Stimulated activated memory B cell treated with anti-CD40 and anti-IgM and Interleukin-4, amounts not matched to agents 10 μg/mL and 1 μg/mL and 100 μg/mL, for 72 hours (primary cell): ENCODE measurements at regions not wholly inside any gene's neighbourhood (a gene's known extent, or its start where the extent isn't known, plus 50 kb on each side); places are given as distances from the start of the nearest gene placed in this dataset.
"Not testable (repeated sequence)": the region's sequence is repeated elsewhere in the genome, so short reads cannot be mapped to it uniquely, and the experiment has no call there.

Experiments
- ATAC-seq: fragments of 150-1000 bp; cut with Tn5 transposase; 2 replicates; pipeline ENCODE4 v1.10.0; 2021
- H3K27ac Mint-ChIP-seq: one replicate; pipeline ENCODE4 v1.8.0; 2022; ENCODE audit warnings: mild to moderate bottlenecking, mixed read lengths
- H3K27me3 Mint-ChIP-seq: one replicate; pipeline ENCODE4 v1.8.0; 2022; ENCODE audit warnings: mixed read lengths
- H3K36me3 Mint-ChIP-seq: one replicate; pipeline ENCODE4 v1.8.0; 2022; ENCODE audit warnings: mixed read lengths
- H3K4me1 Mint-ChIP-seq: one replicate; pipeline ENCODE4 v1.8.0; 2022; ENCODE audit warnings: mixed read lengths
- H3K4me3 Mint-ChIP-seq: one replicate; pipeline ENCODE4 v1.8.0; 2022; ENCODE audit warnings: mild to moderate bottlenecking, moderate library complexity, mixed read lengths
- H3K9me3 Mint-ChIP-seq: one replicate; pipeline ENCODE4 v1.8.0; 2022; ENCODE audit warnings: mixed read lengths

DNA sequence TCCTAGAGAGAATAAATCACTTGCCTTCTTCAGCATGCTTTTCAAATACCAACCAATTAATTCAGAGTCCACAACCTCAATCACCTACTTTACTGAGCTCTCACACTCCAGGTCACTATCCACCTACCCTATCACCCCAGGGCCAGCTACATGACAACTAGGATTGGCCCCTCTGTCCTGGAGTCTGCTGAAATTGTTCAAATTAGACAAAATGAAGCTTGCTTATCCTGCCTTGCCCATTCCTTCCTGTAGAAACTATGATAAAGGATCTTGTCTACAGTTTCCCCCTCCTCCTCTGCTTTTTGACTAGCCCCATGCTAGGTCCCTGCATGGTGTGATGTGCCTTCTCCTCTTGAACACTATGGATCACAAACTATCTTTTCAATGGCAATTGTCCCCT, 94.5 kb downstream of the JRKL start:
- Mint-ChIP-seq H3K27ac (no peak overlapping the region), H3K9me3 (no peaks in the 10 kb centered on the region), H3K27me3 (peaks cover 46% of the 10 kb centered on the region), H3K4me1 (no peaks in the 10 kb centered on the region), H3K36me3 (no peaks in the 10 kb centered on the region), H3K4me3 (no peak overlapping the region)
- no peak for ATAC-seq

DNA sequence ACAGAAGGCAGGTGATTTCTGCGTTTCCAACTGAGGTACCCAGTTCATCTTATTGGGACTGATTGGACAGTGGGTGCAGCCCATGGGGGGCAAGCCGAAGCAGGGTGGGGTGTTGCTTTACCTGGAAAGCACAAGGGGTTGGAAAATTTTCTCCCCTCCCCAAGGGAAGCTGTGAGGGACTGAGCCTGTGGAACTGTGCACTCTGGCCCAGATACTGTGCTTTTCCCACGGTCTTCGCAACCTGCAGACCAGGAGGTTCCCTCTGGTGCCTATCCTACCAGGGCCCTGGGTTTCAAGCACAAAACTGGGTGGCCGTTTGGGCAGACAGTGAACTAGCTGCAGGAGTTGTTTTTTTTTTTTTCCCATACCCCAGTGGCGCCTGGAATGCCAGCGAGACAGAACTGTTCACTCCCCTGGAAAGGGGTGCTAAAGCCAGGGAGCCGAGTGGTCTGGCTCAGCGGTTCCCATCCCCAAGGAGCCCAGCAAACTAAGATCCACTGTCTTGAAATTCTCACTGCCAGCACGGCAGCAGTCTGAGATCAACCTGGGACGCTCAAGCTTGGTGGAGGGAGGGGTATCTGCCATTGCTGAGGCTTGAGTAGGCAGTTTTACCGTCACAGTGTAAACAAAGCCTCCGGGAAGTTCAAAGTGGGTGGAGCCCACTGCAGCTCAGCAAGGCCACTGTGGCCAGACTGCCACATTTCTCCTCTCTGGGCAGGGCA, 97.2 kb downstream of the JRKL start:
- ATAC-seq: no peak
- no peaks in the 10 kb centered on the region for H3K4me1 Mint-ChIP-seq
- no peaks in the 10 kb centered on the region for H3K36me3 Mint-ChIP-seq
- H3K27me3 Mint-ChIP-seq: peaks cover 47% of the 10 kb centered on the region
- no peaks in the 10 kb centered on the region for H3K9me3 Mint-ChIP-seq
- H3K4me3 Mint-ChIP-seq: no peak overlapping the region
- no peak overlapping the region for H3K27ac Mint-ChIP-seq

DNA sequence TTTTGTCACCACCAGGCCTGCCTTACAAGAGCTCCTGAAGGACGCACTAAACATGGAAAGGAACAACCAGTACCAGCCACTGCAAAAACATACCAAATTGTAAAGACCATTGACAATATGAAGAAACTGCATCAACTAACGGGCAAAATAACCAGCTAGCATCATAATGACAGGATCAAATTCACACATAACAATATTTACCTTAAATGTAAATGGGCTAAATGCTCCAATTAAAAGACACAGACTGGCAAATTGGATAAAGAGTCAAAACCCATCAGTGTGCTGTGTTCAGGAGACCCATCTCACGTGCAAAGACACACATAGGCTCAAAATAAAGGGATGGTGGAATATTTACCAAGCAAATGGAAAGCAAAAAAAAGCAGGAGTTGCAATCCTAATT, 99.1 kb downstream of the JRKL start:
- peaks cover 36% of the 10 kb centered on the region for H3K27me3 Mint-ChIP-seq
- H3K9me3 Mint-ChIP-seq, H3K4me1 Mint-ChIP-seq: not testable (repeated sequence)

DNA sequence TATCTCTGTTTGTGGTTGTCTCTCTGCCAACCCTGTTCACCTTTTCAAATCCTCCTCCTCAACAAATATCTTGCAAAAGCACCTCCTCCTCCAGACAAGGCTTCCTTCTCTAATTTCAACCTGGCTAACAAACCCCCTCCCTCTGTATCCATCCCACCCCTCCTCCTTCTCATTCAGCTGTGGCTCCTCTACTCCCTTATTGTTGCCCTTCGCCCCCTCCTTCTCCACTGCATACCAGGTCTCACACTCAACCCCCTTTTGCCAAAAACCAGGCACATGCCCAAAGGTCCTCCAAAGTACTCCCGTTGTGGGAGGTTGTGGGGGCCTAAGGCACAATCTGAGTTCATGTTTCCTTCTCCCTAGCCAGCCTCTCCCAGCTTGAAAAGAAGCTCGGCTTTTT, 110.6 kb downstream of the JRKL start:
- Mint-ChIP-seq H3K27ac (no peak overlapping the region), H3K4me1 (no peaks in the 10 kb centered on the region), H3K36me3 (no peaks in the 10 kb centered on the region), H3K27me3 (peaks cover 8% of the 10 kb centered on the region), H3K4me3 (no peak overlapping the region), H3K9me3 (peaks cover 3% of the 10 kb centered on the region)
- ATAC-seq: no peak

More for the DNA sequence above, 99.1 kb downstream of the JRKL start:
- not testable (repeated sequence) for H3K27ac Mint-ChIP-seq, ATAC-seq, H3K4me3 Mint-ChIP-seq, H3K36me3 Mint-ChIP-seq

DNA sequence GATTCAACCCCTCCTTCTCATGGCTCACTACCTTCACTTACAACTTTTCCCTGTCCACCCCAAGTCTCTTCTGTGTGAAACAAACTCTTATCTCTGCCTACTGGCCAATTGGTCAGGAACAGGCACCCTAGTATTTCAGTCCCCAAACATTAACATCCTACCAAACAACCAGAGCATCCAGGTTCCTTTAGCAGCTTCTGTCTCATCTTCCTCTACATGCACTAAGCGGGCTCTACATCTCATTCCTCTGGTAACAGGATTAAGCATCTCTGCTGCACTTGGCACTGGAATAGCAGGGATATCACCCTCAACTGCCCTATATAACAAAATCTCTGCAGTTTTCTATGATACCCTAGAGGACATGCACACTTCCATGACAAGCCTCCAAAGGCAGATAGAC, 116.2 kb downstream of the JRKL start:
- H3K36me3 Mint-ChIP-seq: no peaks in the 10 kb centered on the region
- H3K9me3 Mint-ChIP-seq: no peaks in the 10 kb centered on the region
- no peak overlapping the region for H3K4me3 Mint-ChIP-seq
- no peak for ATAC-seq
- H3K27ac Mint-ChIP-seq: no peak overlapping the region
- H3K4me1 Mint-ChIP-seq: no peaks in the 10 kb centered on the region
- H3K27me3 Mint-ChIP-seq: no peaks in the 10 kb centered on the region

DNA sequence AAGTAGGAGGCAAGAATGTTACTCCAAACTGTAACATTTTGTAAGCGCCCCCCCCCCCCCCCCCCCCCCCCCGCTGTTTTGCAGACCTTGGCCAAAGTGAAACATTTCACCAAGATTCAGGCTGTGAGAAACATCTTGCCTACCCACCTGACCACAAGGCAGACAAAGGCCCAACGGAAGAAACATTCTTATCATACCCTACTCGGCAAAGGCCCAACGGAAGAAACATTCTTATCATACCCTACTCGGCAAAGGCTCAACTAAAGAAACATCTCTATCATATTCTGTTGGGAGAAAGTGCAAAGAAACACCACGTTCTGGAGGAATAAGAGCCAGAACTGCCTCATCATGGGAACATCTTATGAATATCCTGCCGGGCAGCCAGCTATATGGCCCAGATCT, 117.1 kb downstream of the JRKL start:
- Mint-ChIP-seq H3K27ac (no peak overlapping the region), H3K4me3 (no peak overlapping the region), H3K27me3 (no peaks in the 10 kb centered on the region), H3K4me1 (no peaks in the 10 kb centered on the region), H3K9me3 (no peaks in the 10 kb centered on the region), H3K36me3 (no peaks in the 10 kb centered on the region)
- ATAC-seq: no peak

DNA sequence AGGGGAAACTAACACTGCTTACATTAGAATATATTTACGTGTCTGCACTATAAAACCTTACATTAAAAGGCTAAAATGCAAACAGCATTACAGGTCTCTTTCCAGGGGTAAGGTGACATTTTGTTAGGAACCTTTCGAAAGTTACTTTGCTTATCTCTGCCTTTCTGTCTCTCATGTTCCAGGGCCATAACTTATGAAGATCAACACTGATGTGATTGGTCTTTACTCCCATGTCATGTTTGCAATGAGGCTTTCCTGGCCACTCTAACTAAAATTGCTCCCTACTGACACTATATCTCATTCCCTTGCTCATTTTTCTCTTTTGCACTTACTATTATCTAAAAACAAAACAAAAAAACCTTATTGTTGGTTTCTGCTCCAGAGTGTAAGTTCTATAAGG, 119.0 kb downstream of the JRKL start:
- Mint-ChIP-seq H3K4me1 (no peaks in the 10 kb centered on the region), H3K27ac (no peak overlapping the region), H3K36me3 (no peaks in the 10 kb centered on the region), H3K9me3 (no peaks in the 10 kb centered on the region), H3K4me3 (no peak overlapping the region), H3K27me3 (no peaks in the 10 kb centered on the region)
- ATAC-seq: no peak

DNA sequence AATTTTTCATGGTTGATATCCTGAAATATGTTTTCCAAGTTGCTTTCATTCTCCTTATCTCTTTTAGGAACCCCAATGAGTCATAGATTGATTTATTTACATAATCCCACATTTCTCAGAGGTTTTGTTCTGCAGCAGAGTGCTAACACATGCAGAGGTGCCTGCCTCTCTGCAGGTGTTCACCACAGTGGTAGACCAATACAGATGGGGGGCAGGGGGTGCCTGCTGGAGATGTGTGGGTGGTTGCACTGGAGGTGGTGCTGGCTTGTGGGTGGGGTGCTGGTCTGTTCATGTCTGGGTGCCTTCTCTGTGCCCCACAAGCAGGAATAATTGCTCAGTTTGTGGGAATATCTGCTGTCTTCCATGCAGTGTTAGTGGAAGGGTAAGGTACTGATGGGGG, 131.1 kb downstream of the JRKL start:
- H3K9me3 Mint-ChIP-seq: no peaks in the 10 kb centered on the region
- peaks cover 23% of the 10 kb centered on the region for H3K27me3 Mint-ChIP-seq
- H3K27ac Mint-ChIP-seq: no peak overlapping the region
- no peaks in the 10 kb centered on the region for H3K36me3 Mint-ChIP-seq
- no peak overlapping the region for H3K4me3 Mint-ChIP-seq
- ATAC-seq: no peak
- no peaks in the 10 kb centered on the region for H3K4me1 Mint-ChIP-seq

DNA sequence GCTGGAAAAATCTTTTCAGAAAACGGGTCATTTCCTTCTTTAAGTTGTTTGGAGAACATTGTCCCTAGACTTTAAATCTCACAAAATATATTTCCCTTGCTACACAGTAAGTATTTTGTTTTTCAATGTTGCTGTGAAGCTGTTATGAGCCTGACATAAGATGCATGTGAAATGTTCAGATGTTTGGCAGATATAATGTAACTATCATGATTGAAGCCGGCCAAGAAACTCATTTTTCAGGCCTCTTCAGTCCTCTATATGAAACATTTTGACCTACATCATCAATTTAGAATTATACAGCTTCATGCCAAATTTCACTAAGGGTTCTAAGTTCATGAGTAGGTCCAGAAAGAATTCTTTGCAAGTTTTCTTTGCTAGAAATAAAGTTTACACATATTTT, 133.8 kb downstream of the JRKL start:
- Mint-ChIP-seq H3K9me3 (peaks cover 2% of the 10 kb centered on the region), H3K27me3 (peaks cover 44% of the 10 kb centered on the region), H3K4me3 (no peak overlapping the region), H3K27ac (no peak overlapping the region), H3K36me3 (no peaks in the 10 kb centered on the region), H3K4me1 (no peaks in the 10 kb centered on the region)
- ATAC-seq: no peak

DNA sequence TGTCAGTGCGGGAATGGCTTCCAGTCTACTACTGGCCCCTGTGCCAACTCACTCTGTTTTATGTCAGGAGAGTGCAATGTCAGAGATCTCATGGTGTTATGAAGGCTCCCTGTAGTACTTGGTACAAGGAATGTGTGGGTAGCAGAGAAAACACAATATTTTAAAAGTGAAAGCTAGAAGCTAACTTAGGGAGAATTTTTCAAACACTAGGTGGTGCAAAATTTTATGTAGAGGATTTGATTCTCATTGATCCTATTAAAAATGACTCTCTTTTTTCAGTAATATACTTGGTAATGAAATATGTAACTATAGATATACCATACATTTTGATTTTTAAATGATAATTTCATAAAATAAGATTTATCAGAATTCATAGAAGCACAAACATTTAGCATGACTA, 134.7 kb downstream of the JRKL start:
- H3K4me1 Mint-ChIP-seq: no peaks in the 10 kb centered on the region
- peaks cover 6% of the 10 kb centered on the region for H3K9me3 Mint-ChIP-seq
- no peak for ATAC-seq
- no peaks in the 10 kb centered on the region for H3K36me3 Mint-ChIP-seq
- H3K27ac Mint-ChIP-seq: no peak overlapping the region
- H3K27me3 Mint-ChIP-seq: peaks cover 45% of the 10 kb centered on the region
- no peak overlapping the region for H3K4me3 Mint-ChIP-seq

DNA sequence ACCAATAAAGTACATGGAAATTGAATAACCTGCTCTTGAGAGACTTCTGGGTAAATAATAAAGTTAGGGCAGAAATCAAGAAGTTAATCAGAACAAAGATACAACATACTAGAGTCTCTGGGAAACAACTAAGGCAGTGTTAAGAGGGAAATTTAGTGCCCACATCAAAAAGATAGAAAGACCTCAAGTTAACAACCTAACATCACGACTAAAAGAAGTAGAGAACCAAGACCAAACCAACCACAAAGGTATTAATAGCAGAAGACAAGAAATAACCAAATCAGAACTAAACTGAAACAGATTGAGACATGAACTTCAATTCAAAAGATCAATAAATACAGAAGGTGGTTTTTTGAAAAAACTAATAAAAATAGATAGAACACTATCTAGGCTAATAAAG, 140.7 kb downstream of the JRKL start:
- no peak overlapping the region for H3K27ac Mint-ChIP-seq
- no peak for ATAC-seq
- peaks cover 33% of the 10 kb centered on the region for H3K27me3 Mint-ChIP-seq
- no peaks in the 10 kb centered on the region for H3K36me3 Mint-ChIP-seq
- H3K4me3 Mint-ChIP-seq: no peak overlapping the region
- no peaks in the 10 kb centered on the region for H3K4me1 Mint-ChIP-seq
- H3K9me3 Mint-ChIP-seq: peaks cover 11% of the 10 kb centered on the region

DNA sequence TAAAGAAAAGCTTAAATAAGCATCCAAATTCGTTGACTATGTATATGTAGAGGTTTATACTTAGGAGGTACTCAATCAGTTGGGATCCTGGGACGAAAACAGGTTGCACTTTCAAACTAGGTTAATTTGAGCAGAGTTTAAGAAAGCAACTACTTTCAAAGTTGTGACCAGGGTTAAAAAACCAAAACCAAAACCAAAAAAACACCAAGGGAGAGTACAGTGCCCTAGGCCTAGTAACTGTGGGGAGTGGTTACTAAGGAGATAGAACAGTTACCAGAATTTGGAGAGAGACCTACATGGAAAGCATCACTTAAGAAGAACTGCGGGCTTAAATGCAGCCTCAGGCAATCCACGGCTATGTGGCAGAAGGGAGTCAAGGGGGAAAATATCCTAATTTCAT, 148.3 kb downstream of the JRKL start:
- H3K36me3 Mint-ChIP-seq: no peaks in the 10 kb centered on the region
- H3K27me3 Mint-ChIP-seq: peaks cover 11% of the 10 kb centered on the region
- no peaks in the 10 kb centered on the region for H3K4me1 Mint-ChIP-seq
- no peak for ATAC-seq
- no peaks in the 10 kb centered on the region for H3K9me3 Mint-ChIP-seq
- no peak overlapping the region for H3K4me3 Mint-ChIP-seq
- no peak overlapping the region for H3K27ac Mint-ChIP-seq

DNA sequence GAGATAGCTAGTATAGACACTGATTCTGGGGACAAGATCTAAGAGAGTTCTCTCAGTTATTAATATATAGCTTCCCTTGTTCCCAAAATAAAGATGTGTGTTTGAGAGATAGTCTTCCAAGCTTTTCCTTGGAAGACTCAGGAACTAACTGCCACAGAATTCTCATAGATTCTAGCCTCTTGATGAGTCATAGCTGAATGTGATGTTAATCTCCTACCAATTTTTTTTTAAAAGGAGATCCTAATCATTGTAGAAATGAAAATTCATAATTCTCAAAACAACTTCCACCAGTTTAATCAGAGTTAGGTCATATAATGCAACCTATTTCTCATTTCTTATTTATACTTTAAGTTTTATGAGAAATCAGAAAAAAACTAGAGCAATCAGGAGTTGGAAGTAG, 148.8 kb downstream of the JRKL start:
- ATAC-seq: no peak
- no peaks in the 10 kb centered on the region for H3K36me3 Mint-ChIP-seq
- no peak overlapping the region for H3K27ac Mint-ChIP-seq
- H3K9me3 Mint-ChIP-seq: no peaks in the 10 kb centered on the region
- H3K4me3 Mint-ChIP-seq: no peak overlapping the region
- peaks cover 11% of the 10 kb centered on the region for H3K27me3 Mint-ChIP-seq
- H3K4me1 Mint-ChIP-seq: no peaks in the 10 kb centered on the region

DNA sequence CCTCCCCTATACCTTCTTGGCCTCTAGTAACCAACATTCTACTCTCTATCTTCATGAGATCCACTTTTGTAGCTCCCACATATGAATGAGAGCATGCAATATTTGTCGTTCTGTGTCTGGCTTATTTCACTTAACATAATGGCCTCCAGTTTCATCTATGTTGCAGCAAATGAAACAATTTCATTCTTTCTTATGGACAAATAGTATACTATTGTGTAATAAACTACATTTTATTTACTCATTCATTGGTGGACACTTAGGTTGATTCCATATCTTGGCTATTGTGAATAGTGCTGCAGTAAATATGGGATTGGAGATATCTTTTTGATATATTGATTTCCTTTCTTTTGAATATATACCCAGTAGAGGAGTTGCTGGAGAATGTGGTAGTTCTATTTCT, 151.1 kb downstream of the JRKL start:
- no peak for ATAC-seq
- H3K36me3 Mint-ChIP-seq: no peaks in the 10 kb centered on the region
- no peak overlapping the region for H3K27ac Mint-ChIP-seq
- peaks cover 11% of the 10 kb centered on the region for H3K27me3 Mint-ChIP-seq
- no peak overlapping the region for H3K4me3 Mint-ChIP-seq
- H3K4me1 Mint-ChIP-seq: no peaks in the 10 kb centered on the region
- H3K9me3 Mint-ChIP-seq: no peaks in the 10 kb centered on the region

DNA sequence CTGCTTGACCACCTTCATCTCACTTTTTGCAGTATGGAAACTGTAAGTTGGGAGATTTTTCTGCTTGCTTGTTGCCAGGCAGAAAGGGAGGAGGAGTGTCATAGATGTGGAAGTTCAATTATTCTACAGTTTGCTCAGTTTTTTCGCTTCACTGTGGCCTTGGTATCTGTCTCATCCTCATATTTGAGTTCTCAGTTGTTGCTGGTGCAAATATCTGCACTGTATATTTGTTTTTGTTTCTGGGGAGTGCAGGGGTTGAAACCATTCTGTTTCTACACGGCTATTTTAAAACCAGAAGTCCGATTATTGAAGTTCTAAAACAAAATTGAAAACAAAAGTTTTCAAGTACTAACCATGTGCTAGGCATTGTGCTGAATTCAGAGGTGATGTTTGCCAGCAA, 153.4 kb downstream of the JRKL start:
- Mint-ChIP-seq H3K27me3 (peaks cover 11% of the 10 kb centered on the region), H3K27ac (no peak overlapping the region), H3K36me3 (no peaks in the 10 kb centered on the region), H3K9me3 (no peaks in the 10 kb centered on the region), H3K4me3 (no peak overlapping the region), H3K4me1 (no peaks in the 10 kb centered on the region)
- ATAC-seq: no peak

DNA sequence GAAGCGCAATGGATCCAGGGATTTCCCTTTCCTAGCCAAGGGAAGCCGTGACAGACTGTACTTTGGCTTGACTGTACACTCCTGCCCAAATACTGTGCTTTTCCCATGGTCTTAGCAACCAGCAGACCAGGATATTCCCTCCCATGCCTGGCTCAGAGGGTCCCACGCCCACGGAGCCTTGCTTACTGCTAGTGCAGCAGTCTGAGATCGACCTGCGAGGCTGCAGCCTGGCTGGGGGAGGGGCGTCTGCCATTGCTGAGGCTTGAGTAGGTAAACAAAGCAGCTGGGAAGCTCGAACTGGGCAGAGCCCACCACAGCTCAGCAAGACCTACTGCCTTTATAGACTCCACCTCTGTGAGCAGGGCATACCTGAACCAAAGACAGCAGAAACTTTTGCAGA, 155.4 kb downstream of the JRKL start:
- H3K36me3 Mint-ChIP-seq, H3K4me3 Mint-ChIP-seq, ATAC-seq, H3K9me3 Mint-ChIP-seq, H3K4me1 Mint-ChIP-seq, H3K27ac Mint-ChIP-seq: not testable (repeated sequence)
- peaks cover 11% of the 10 kb centered on the region for H3K27me3 Mint-ChIP-seq

DNA sequence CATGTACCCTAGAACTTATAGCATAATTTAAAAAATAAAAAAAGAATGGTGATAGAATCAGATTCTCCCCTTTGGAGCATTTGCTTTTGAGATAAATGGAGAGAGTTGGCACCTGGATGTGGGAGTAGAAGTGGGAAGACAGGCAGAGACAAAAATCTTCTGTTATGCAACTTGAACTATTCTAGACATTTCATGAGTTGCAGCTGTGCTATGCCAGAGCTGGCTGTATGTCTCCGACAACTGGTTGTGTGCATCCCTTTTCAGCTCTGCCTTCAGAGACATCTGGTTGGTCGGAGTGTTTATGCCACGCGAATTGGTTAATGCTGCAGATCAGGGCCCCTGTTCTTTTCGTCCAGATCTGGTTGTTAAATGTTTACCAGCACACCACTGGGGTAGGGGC, 161.3 kb downstream of the JRKL start:
- H3K9me3 Mint-ChIP-seq: peaks cover 9% of the 10 kb centered on the region
- no peaks in the 10 kb centered on the region for H3K36me3 Mint-ChIP-seq
- H3K27ac Mint-ChIP-seq: no peak overlapping the region
- peaks cover 11% of the 10 kb centered on the region for H3K27me3 Mint-ChIP-seq
- no peak for ATAC-seq
- no peaks in the 10 kb centered on the region for H3K4me1 Mint-ChIP-seq
- H3K4me3 Mint-ChIP-seq: no peak overlapping the region
